GM19324 (cell line): ENCODE measurements at regions not wholly inside any gene's neighbourhood (a gene's known extent, or its start where the extent isn't known, plus 50 kb on each side); places are given as distances from the start of the nearest gene placed in this dataset.

ENCODE experiments used
- ATAC-seq: cut with Tn5 transposase; IDR thresholded peaks from one replicate; pipeline ENCODE4 v1.9.1; 2021; ENCODE audit warnings: mild to moderate bottlenecking, moderate library complexity; ENCODE audit not compliant: unreplicated experiment, low FRiP score

GRCh38 chr17:12282056-12282455, 261.4 kb downstream of the MAP2K4 start:
- no peak for ATAC-seq

GRCh38 chr17:12287953-12288352, 267.3 kb downstream of the MAP2K4 start:
- ATAC-seq, result no peak

DNA sequence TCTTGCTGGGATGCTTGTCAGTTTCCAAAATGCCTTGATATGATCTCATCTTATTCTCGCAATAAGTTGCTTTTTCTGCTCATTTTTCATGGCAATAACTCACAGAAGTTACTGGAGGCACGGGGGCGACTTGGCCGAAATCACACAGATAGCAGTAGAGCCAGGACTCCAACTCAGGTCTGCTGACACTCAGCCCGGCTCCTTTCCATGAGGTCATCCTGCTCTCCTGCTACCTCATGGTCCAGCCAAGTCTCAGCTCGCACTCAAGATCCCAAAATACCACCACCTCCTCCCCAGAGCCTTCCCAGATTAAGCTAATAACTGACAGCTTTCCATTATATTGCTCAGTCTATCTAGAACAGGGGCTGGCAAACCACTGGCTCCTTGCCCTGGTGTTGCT, 269.5 kb downstream of the MAP2K4 start:
- no peak for ATAC-seq

DNA sequence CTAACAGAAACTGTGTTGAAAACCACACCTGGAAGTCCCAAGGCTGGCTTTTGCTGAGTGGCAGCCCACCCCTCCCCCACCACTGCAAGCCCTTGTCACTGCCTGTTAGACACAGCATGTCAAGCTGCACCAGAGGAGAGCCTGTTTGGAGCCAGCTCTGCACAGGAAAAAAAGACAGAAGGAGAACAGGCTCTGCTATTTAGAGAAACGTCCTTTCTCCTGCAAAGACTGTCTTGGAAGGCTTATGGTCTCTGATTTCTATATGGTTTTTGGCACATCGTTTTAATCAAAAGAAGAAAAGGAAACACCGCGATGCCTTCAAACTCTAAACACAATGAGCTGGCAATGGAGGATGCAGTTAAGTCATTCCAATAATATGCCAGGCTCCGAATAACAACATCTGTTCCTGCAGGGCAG, 275.5 kb downstream of the MAP2K4 start:
- ATAC-seq, result no peak

GRCh38 chr17:12301551-12301950, 280.9 kb downstream of the MAP2K4 start:
- ATAC-seq, result no peak

GRCh38 chr17:12302711-12303110, 282.0 kb downstream of the MAP2K4 start:
- ATAC-seq, result no peak

- ATAC-seq, result no peak
Measured at GRCh38 chr17:12310811-12311210, 290.1 kb downstream of the MAP2K4 start.

- ATAC-seq, result no peak
Measured at GRCh38 chr17:12312692-12313091, 292.0 kb downstream of the MAP2K4 start.

DNA sequence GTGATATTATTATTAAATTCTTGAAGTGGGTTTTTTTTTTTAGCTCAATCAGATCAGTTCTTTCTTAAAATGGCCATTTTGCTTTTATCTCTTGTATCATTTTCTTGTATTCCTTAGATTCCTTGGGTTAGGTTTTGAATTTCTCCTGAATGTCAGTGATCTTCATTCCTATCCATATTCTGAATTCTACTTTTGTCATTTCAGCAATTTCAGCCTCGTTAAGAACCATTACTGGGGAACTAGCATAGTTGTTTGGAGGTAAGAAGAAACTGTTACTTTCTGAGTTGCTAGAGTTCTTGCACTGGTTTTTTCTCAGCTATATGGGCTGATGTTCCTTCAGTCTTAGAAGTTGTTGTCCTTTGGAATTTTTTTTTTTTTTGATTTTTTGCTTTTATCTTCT, 293.1 kb downstream of the MAP2K4 start:
- ATAC-seq, result no peak

GRCh38 chr17:12316021-12316420, 295.3 kb downstream of the MAP2K4 start:
- ATAC-seq, result no peak

DNA sequence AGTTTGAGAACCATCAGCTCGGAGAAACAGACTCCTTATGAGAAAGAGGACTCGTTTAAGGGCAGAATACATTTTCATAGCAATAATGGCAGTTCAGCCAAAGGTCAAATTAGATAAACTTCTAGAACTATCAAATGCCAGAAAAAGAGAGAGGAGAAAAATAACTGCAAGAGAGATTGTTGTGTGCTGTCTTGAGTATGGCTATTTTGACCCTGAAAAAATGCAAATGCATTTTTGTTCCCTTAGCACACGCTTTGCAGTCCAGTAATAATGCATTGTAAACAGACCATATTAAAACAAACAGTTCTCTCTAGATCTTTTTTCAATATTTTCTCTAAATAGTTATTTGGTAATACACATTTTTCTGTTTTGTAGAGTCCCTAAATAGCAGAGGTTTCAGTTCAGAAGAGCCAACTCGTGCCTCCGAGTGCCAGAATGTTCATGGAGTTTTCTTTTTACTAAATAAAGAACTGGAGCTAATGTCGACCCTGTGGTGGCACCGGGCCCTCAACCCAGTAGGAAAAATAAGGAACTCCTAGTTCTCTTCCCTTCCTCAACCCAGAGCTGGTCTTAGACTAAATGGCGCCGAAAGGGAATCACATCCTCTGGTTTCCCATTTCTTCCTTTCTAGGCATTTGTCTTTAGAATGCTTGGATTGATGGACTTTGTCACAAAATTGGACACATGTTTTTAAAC, 298.0 kb downstream of the MAP2K4 start:
- ATAC-seq, result no peak

DNA sequence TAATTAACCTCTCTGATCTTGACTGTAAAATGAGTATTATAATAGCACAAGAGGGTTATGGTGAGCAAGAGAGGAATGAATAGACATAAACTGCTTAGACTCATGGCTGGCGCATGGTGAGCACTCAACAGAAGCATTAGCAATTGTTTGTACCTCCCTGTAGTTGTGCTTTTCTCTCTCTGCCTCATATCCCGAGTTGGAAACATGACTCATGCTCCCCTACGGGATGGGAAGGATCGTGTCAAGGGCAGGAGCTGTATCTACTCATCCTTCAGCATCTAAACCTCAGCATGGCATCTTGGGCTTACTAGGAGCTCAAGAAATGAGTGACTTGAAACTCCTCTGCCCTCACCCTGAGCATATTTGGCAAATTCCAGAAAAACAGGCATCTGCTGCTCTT, 299.6 kb downstream of the MAP2K4 start:
- ATAC-seq, result no peak

DNA sequence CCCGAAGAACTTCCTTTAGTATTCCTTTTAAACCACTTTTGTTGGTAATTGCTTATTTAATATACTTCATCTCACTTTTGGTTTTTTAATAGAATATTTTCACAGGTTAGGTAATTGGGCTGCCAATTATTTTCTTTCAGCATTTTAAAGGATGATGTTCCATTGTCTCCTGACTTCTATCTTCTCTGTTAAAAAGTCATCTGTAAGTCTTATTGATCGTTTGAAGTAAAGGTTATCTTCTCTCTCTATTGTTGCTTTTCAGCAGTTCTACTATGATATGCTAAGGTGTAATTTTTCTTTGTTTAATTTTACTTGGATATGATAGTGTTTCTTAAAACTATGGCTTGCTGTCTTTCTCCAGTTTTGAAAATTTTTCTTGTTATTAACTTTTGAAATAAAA, 307.5 kb downstream of the MAP2K4 start:
- no peak for ATAC-seq

DNA sequence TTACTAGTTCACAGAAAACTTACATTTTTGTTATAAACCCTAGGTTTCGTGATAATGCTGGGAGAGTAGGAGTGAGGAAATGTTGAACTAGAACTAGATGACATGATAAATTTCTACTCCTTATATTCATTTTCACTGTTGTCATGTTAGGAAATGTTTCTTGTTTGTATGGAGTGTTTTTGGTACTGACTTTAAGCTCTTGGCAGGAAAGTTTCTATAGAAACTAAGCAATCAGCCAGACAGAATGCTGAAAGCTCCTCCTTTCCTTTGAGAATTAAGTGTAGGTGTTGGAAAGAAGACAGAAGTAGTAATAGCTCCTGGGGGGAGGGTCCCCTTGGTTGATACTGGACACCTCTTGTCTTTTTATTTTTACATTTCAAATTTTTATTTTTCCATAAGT, 309.8 kb downstream of the MAP2K4 start:
- no peak for ATAC-seq

GRCh38 chr17:12341328-12341727, 320.7 kb downstream of the MAP2K4 start:
- ATAC-seq, result no peak

DNA sequence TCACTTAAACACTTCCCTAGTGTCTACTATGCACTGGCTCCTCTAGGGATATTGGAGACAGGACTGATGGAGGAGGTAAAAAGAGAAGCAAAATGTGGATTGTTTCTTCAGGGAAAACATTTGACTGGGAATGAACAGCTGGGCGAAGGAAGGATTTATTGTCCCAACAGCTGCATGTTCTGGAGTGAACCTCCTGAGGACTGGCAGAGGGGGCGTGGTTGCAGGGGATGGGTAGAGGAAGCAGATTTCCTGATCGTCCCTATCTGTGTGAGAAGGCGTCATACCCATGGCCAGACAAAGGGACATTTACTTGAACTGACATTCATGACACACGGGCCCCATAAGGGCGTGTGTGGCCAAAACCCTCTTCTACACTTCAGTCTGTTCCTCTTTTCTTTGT, 321.5 kb downstream of the MAP2K4 start:
- no peak for ATAC-seq

GRCh38 chr17:12342609-12343435, 322.1 kb downstream of the MAP2K4 start:
- ATAC-seq, result no peak

DNA sequence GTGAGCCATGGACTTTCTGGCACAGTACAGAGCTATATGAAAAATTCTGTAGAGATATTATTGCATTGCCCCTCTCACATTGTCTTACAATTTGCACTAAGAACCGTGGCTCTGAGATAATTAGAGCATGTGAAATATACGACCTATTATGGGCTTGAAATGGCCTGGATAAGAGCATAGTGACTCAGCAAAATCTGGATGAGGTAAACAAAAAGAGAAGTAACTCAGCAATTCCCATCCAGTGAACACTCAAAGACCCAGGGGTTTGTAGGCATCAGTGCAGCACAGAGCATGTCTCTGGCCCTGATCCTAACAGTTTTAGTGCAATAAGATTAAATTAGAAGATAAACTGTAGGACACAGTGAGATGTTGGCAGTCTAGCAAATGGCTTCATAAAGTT, 317.2 kb upstream of the MYOCD start:
- ATAC-seq, result no peak

- no peak for ATAC-seq
Measured at GRCh38 chr17:12349297-12349696, 316.4 kb upstream of the MYOCD start.

- ATAC-seq, result no peak
Measured at GRCh38 chr17:12352127-12352526, 313.6 kb upstream of the MYOCD start.

DNA sequence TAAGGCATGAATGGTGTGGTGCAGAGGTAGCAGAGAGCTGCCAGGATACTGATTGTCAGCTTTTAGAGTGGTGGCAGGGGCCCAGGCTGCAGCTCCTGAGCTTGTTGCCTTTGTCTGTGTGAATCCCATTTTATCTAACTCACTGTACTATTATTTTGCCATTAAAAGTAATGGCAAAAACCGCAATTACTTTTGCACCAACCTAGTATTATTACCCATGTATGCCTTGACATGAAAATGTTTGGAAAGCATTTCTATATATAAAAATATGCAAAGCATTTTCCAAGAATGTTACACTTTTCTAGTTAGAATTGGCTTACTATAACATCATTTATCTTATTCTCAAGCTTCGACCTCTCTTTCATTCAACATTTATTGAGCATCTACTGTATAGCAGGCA, 308.1 kb upstream of the MYOCD start:
- no peak for ATAC-seq

- ATAC-seq, result no peak
Measured at GRCh38 chr17:12358477-12358876, 307.2 kb upstream of the MYOCD start.
